GM12864 (cell line): ENCODE measurements at regions not wholly inside any gene's neighbourhood (a gene's known extent, or its start where the extent isn't known, plus 50 kb on each side); places are given as distances from the start of the nearest gene placed in this dataset.

Experiments used
- DNase-seq: peaks from one replicate; pipeline ENCODE4 v3.0.0-alpha.2; 2011; ENCODE audit warnings: low read depth
- H3K4me3 ChIP-seq: 2 replicates; pipeline ENCODE4 v1.5.1; 2011; ENCODE audit warnings: mild to moderate bottlenecking, low read depth, low read length, control low read depth
- TF ChIP-seq, protein P1 (sequence below): IDR thresholded peaks from 2 replicates; pipeline ENCODE4 v1.5.1; 2011; ENCODE audit warnings: low read depth, mild to moderate bottlenecking, moderate library complexity, low read length, control low read depth, inconsistent platforms; ENCODE audit errors: missing control alignments

DNA sequence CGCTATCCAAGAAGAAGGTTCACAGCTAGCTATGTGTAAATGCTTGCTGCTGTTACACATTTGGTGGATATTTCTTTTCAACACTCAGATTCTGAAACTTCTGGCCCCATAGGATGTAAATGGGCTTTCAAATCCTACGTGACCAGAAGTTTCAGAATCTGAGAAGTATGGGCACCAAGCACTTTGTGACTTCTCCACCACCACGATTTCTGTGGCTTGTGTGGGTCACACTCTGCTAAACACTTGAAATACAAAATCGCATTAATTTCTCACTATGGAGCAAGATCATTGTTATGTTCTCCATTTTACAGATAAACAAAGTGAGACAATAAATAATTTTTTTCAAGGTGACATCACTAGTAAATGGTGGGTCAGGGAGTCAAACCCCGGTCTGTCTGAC, 259.4 kb upstream of the JADE1 start:
- no peak for DNase-seq
- H3K4me3 ChIP-seq, result no peak overlapping the region
- TF ChIP-seq, protein P1, sequence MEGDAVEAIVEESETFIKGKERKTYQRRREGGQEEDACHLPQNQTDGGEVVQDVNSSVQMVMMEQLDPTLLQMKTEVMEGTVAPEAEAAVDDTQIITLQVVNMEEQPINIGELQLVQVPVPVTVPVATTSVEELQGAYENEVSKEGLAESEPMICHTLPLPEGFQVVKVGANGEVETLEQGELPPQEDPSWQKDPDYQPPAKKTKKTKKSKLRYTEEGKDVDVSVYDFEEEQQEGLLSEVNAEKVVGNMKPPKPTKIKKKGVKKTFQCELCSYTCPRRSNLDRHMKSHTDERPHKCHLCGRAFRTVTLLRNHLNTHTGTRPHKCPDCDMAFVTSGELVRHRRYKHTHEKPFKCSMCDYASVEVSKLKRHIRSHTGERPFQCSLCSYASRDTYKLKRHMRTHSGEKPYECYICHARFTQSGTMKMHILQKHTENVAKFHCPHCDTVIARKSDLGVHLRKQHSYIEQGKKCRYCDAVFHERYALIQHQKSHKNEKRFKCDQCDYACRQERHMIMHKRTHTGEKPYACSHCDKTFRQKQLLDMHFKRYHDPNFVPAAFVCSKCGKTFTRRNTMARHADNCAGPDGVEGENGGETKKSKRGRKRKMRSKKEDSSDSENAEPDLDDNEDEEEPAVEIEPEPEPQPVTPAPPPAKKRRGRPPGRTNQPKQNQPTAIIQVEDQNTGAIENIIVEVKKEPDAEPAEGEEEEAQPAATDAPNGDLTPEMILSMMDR, result no peak

DNA sequence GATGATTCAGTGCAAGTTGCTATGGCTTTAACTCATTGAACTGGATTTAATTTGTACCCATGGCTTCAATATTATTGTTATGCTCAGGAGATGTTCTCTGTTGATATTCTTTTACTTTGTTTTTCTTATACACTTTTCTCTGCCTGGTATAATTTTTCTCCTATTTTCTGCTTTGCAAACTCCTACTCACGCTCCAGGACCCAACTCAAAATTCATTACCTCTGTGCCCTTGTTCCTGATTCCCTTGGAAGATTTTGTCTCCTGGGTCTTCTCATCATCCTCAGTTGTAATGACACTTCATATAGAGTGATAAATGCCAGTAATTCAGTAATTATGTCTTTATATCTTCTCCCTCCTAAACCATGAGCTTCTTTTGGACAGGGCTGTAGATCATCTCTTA, 259.9 kb upstream of the JADE1 start:
- H3K4me3 ChIP-seq, result no peak overlapping the region
- DNase-seq, result no peak
- TF ChIP-seq, protein P1, result no peak

DNA sequence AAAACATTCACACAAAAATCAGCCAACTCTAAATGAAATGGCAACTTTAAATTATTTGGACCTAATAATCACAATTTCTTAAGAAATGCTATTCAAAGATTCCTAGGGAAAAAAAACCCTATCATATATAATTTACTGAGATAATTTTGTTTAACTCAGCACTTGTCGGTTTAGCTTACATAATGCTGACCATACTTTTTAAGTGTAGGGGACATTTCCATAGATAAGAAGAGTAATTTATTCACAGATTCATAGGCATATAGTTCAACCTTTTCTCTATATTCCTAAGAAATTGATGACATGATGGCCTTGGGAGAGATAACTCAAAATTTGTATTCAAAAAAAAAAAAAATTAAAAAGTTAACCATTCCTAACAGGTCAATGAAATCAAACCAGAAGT, 260.8 kb upstream of the PGRMC2 start:
- H3K4me3 ChIP-seq, result no peak overlapping the region
- DNase-seq, result no peak
- TF ChIP-seq, protein P1, result no peak

DNA sequence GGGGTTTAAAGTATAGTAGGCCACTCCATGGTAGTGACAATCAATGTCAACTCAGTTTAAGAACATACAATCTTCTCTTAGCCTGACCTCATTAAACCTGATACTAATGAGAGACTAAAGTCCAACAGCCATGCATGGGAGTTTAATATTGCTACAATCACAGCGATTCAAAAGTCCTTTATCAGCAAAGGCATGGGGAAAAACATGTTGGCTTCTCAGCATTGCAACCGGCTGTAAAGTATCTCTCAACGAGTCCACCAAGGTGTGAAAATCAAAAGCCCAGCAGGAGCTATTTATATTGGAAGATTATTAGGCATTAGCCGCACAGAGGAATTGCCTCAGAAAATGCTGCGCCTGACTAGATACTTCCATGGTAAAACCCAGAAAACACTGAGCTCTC, 256.7 kb upstream of the PGRMC2 start:
- DNase-seq, result no peak
- H3K4me3 ChIP-seq, result no peak overlapping the region
- TF ChIP-seq, protein P1, result no peak

DNA sequence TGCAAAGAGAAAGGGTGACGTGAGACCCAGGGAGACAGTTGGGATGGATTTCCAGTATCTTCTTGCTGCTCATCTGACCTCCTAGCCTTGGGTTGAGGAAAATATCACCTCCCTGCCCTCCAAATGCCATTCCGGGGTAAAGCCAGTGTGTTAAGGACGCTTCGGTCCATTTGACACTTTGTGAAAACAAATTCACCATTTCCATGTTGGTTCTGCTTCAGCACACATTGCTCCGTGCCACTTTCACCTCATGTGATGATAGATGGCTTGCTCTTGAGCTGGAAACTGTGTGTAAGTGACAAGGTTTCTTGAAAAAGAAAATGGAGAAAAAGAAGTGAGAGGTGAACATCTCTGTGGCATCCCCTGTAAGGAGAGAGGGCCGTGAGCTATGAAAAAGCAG, 256.1 kb upstream of the PGRMC2 start:
- no peak for DNase-seq
- TF ChIP-seq, protein P1, result no peak
- H3K4me3 ChIP-seq, result no peak overlapping the region

DNA sequence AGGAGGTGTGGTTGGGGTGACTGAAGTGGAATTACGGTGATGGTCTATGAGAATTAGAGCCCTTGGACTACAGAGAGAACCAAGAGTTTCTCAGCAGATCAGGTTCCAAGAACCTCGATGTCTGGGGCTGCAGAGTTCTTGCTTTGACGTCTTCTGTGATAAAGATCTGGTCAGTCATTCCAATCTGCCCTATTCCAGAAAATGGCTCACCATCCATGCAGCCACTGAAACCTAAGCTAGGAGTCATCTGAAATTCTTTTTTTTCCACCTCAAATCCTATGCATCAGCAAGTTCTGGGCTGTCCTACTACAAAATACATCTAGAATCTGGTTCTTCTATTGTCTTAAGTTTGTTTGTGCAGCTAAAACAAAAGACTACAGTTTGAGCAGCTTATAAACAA, 254.4 kb upstream of the PGRMC2 start:
- no peak overlapping the region for H3K4me3 ChIP-seq
- TF ChIP-seq, protein P1, result no peak
- no peak for DNase-seq

DNA sequence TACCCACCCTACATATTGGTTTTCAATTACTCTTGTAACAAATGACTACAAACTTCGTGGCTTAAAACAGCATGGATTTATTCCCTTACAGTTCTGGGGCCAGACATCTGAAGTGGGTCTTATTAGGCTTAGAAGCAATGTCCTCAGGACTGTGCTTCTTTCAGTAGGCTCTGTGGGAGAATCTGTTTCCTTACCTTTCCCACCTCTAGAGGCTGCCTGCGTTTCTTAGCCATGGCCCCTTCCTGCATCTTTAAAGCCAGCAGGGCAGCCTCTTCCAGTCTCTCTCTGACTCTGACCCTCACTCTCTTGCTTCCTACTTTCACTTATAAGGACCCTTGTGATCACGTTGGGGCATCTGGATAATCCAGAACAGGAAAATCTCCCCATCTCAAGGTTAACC, 252.5 kb upstream of the PGRMC2 start:
- DNase-seq, result no peak
- TF ChIP-seq, protein P1, result no peak
- H3K4me3 ChIP-seq, result no peak overlapping the region
